ENCODE measurements at regions not wholly inside any gene's neighbourhood (a gene's known extent, or its start where the extent isn't known, plus 50 kb on each side); places are given as distances from the start of the nearest gene placed in this dataset.

- ChIA-PET POLR2A (no interaction called here), CTCF (interaction anchor here (1.4 kb wide), 1 partner anchor 288 kb away, joined by 4 read pairs; no protein-coding TSS in a partner anchor)
- no peak overlapping the region for H3K4me3 ChIP-seq (replicated peaks in 1 of 3; ENCODE audit: insufficient read depth in 1 of 3, low read depth in 1 of 3, low read length in 3 of 3)
- H3K27ac ChIP-seq (ENCODE audit: insufficient read depth, low read depth, low read length), result no peak overlapping the region
- H3K27me3 ChIP-seq (ENCODE audit: control insufficient read depth in 2 of 2, insufficient read depth in 2 of 2, low read length in 2 of 2), result no peaks in the 10 kb centered on the region
- no peak overlapping the region for H3K9ac ChIP-seq (replicated peaks; ENCODE audit: extremely low read depth, insufficient read depth, low read length)
- H4K20me1 ChIP-seq (replicated peaks; ENCODE audit: control insufficient read depth, extremely low read depth, insufficient read depth, low read length), result no peaks in the 10 kb centered on the region
- no peaks in the 10 kb centered on the region for H3K4me1 ChIP-seq (ENCODE audit: control insufficient read depth, extremely low read depth, insufficient read depth, low read length)
- H3K79me2 ChIP-seq (ENCODE audit: control insufficient read depth, insufficient read depth, low read length), result no peaks in the 10 kb centered on the region
- TF ChIP-seq MAX (IDR thresholded peaks at IDR 0.05; ENCODE audit: insufficient read depth, insufficient read length) (no peak), JUN (IDR thresholded peaks at IDR 0.05; ENCODE audit: borderline replicate concordance, insufficient read depth, insufficient read length, low read depth) (no peak), POLR2A (IDR thresholded peaks at IDR 0.05; ENCODE audit: low read depth, low read length) (no peak), POLR2AphosphoS5 (IDR thresholded peaks at IDR 0.05; ENCODE audit: insufficient read depth, low read depth, low read length) (no peak), MYC (IDR thresholded peaks at IDR 0.05; ENCODE audit: low read depth, low read length) (no peak), EZH2 (IDR thresholded peaks at IDR 0.05; ENCODE audit: borderline replicate concordance, low read depth, low read length, severe bottlenecking) (no peak), FOS (IDR thresholded peaks at IDR 0.05; ENCODE audit: borderline replicate concordance, insufficient read depth, low read length) (no peak), GATA2 (IDR thresholded peaks at IDR 0.05; ENCODE audit: insufficient read depth, insufficient read length, low read depth, low read length) (no peak)
- TF ChIP-seq, protein P1, sequence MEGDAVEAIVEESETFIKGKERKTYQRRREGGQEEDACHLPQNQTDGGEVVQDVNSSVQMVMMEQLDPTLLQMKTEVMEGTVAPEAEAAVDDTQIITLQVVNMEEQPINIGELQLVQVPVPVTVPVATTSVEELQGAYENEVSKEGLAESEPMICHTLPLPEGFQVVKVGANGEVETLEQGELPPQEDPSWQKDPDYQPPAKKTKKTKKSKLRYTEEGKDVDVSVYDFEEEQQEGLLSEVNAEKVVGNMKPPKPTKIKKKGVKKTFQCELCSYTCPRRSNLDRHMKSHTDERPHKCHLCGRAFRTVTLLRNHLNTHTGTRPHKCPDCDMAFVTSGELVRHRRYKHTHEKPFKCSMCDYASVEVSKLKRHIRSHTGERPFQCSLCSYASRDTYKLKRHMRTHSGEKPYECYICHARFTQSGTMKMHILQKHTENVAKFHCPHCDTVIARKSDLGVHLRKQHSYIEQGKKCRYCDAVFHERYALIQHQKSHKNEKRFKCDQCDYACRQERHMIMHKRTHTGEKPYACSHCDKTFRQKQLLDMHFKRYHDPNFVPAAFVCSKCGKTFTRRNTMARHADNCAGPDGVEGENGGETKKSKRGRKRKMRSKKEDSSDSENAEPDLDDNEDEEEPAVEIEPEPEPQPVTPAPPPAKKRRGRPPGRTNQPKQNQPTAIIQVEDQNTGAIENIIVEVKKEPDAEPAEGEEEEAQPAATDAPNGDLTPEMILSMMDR (IDR thresholded peaks at IDR 0.05; ENCODE audit: extremely low read depth in 1 of 2, insufficient read depth in 1 of 2, low read depth in 1 of 2, low read length in 2 of 2), result no peak
- intact Hi-C loops (cut with micrococcal nuclease), result no loop called here
- H3K36me3 ChIP-seq (ENCODE audit: control insufficient read depth in 2 of 2, extremely low read depth in 1 of 2, insufficient read depth in 2 of 2, low read length in 2 of 2), result no peaks in the 10 kb centered on the region
- dilution Hi-C loops (cut with MboI; ENCODE audit: extremely low pct_ligation_motif_present, low sequenced_read_pairs), result no loop called here
- no peak overlapping the region for H2AFZ ChIP-seq (ENCODE audit: low read depth, low read length)
- no peak for DNase-seq (ENCODE audit: low read depth, low spot score)
- H3K9me3 ChIP-seq (replicated peaks; ENCODE audit: control insufficient read depth, insufficient read depth, low read length), result no peaks in the 10 kb centered on the region
- no TSS peak for BruUV-seq (replicated peaks)
- no peak for FAIRE-seq
- H3K9me1 ChIP-seq (replicated peaks; ENCODE audit: control insufficient read depth, extremely low read depth, insufficient read depth, low read length), result no peaks in the 10 kb centered on the region
- no peak overlapping the region for H3K4me2 ChIP-seq (ENCODE audit: insufficient read depth, low read length)
These were observed 52.2 kb upstream of the BICDL1 start for GRCh38 chr12:119936705-119937311.

Measured in endothelial cell of umbilical vein (primary cell).